Sigmoid colon (tissue), 6 donors: ENCODE measurements at regions not wholly inside any gene's neighbourhood (a gene's known extent, or its start where the extent isn't known, plus 50 kb on each side); places are given as distances from the start of the nearest gene placed in this dataset.

ENCODE experiments used
- DNase-seq: peaks from one replicate; pipeline ENCODE4 v3.0.0-alpha.2; 2019
- H3K27ac ChIP-seq, 4 donors: fragments of 200-600 bp; sonication (generic); one replicate each; pipeline ENCODE4 v1.5.1; 2016 to 2019; ENCODE audit warnings: mild to moderate bottlenecking in 1 of 4
- H3K27me3 ChIP-seq, 3 donors: fragments of 200-600 bp; sonication (generic); one replicate each; pipeline ENCODE4 v1.5.1; 2019; ENCODE audit warnings: mild to moderate bottlenecking in 1 of 3
- H3K36me3 ChIP-seq, 4 donors: fragments of 200-600 bp; sonication (generic); one replicate each; pipeline ENCODE4 v1.5.1; 2016 to 2019
- H3K4me1 ChIP-seq, 4 donors: fragments of 200-600 bp; sonication (generic); one replicate each; pipeline ENCODE4 v1.5.1; 2017 to 2019
- H3K4me3 ChIP-seq, 4 donors: fragments of 200-600 bp; sonication (generic); one replicate each; pipeline ENCODE4 v1.5.1; 2017 to 2019; ENCODE audit warnings: mild to moderate bottlenecking in 2 of 4, moderate library complexity in 1 of 4
- H3K9me3 ChIP-seq, 4 donors: fragments of 200-600 bp in 3 of 4; sonication (generic) in 3 of 4; one replicate each; pipeline versions ENCODE4 v1.5.1 to v1.6.1; 2013 to 2019
- EP300 ChIP-seq, 4 donors: sonication (generic); formaldehyde crosslinking; IDR thresholded peaks; one replicate each; pipeline ENCODE4 v1.6.1; 2017; ENCODE audit warnings: antibody characterized with exemption in 4 of 4
- POLR2A ChIP-seq, 2 donors: fragments of 450-650 bp; IDR thresholded peaks; one replicate each; pipeline ENCODE4 v1.6.1; 2016; ENCODE audit warnings: antibody characterized with exemption in 2 of 2, mild to moderate bottlenecking in 2 of 2, moderate library complexity in 2 of 2
- POLR2AphosphoS5 ChIP-seq, 4 donors: sonication (generic); formaldehyde crosslinking; IDR thresholded peaks; one replicate each; pipeline ENCODE4 v1.6.1; 2017; ENCODE audit warnings: antibody characterized with exemption in 4 of 4
- WGBS, 2 donors: extraction: QIAGEN DNeasy Blood & Tissue Kit; methylation state at CpG; one replicate each; pipeline ENCODE4 v1.1.7; 2013; 5-methylcytosine and 5-hydroxymethylcytosine counted together
- intact Hi-C: fragments of 100-400 bp; cut with DNase I; formaldehyde crosslinking; loops from one replicate; pipeline ENCODE4 v1.15.1; 2023
- TF ChIP-seq, protein P1 (sequence below), 4 experiments: fragments of 450-650 bp in 3 of 4; fragments of 200-600 bp in 1 of 4; IDR thresholded peaks; one replicate each; pipeline ENCODE4 v1.5.1; 2016 to 2019; ENCODE audit warnings: antibody characterized with exemption in 4 of 4, mild to moderate bottlenecking in 3 of 4, moderate library complexity in 2 of 4
- donor health status: healthy with polysubstance abuse.
- donor health status: healthy.

DNA sequence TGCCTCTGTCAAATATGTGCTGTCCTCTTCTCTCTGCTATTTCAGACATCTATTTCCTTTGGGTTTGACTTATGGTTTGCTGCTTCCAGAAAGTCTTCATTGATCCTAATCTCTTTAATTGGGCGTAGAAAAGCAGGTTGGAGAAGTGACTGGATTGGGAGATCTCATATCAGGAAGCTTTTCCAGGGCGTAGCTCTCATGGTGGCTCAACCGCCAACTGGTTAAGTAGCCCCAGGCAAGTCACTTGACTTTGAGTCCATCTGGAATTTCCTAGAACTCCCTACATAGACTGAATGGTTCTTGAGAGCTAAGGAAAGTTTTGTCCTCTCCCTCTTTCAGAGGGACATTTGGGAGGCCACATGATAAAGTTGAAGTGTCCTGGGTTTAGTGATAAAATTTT, 192.3 kb upstream of the GLRA1 start:
- no peak overlapping the region for H3K4me3 ChIP-seq
- H3K4me1 ChIP-seq: no peaks in the 10 kb centered on the region
- intact Hi-C loops: no loop called here
- TF ChIP-seq, protein P1, sequence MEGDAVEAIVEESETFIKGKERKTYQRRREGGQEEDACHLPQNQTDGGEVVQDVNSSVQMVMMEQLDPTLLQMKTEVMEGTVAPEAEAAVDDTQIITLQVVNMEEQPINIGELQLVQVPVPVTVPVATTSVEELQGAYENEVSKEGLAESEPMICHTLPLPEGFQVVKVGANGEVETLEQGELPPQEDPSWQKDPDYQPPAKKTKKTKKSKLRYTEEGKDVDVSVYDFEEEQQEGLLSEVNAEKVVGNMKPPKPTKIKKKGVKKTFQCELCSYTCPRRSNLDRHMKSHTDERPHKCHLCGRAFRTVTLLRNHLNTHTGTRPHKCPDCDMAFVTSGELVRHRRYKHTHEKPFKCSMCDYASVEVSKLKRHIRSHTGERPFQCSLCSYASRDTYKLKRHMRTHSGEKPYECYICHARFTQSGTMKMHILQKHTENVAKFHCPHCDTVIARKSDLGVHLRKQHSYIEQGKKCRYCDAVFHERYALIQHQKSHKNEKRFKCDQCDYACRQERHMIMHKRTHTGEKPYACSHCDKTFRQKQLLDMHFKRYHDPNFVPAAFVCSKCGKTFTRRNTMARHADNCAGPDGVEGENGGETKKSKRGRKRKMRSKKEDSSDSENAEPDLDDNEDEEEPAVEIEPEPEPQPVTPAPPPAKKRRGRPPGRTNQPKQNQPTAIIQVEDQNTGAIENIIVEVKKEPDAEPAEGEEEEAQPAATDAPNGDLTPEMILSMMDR (IDR thresholded peaks at IDR 0.05): no peak
- TF ChIP-seq EP300 (IDR thresholded peaks at IDR 0.05): no peak
- no peak for TF ChIP-seq POLR2AphosphoS5 (IDR thresholded peaks at IDR 0.05)
- TF ChIP-seq POLR2A (IDR thresholded peaks at IDR 0.05): no peak
- no peaks in the 10 kb centered on the region for H3K27me3 ChIP-seq
- no peaks in the 10 kb centered on the region for H3K36me3 ChIP-seq
- DNase-seq: no peak
- no peaks in the 10 kb centered on the region for H3K9me3 ChIP-seq
- 89 to 92% methylated on average over 3 of the region's 3 CpGs for WGBS, 2 donors
- H3K27ac ChIP-seq: no peak overlapping the region

DNA sequence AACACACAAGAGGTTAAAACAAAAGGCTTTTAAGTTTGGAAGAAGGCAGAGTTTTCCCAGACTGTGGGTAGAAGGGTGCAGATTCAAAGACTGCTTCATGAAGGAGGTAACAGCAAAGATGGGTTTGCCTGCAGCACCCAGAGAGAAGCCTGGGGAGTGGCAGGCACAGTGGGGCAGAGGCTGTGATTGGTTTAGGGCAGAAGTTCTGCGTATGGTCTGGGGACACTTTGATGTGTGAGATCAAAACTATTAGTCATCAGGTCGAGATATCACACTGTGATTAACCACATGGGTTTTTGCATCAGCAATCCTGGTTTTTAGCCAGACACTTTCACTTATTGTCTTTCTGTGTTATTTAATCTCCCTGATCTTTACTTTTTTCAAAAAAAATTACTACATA, 188.8 kb upstream of the GLRA1 start:
- Histone ChIP-seq H3K36me3 (no peaks in the 10 kb centered on the region), H3K4me3 (no peak overlapping the region), H3K27me3 (no peaks in the 10 kb centered on the region), H3K27ac (no peak overlapping the region), H3K4me1 (no peaks in the 10 kb centered on the region), H3K9me3 (no peaks in the 10 kb centered on the region)
- intact Hi-C loops: no loop called here
- DNase-seq: no peak
- TF ChIP-seq POLR2AphosphoS5 (IDR thresholded peaks at IDR 0.05): no peak
- no peak for TF ChIP-seq POLR2A (IDR thresholded peaks at IDR 0.05)
- TF ChIP-seq EP300 (IDR thresholded peaks at IDR 0.05): no peak
- TF ChIP-seq, protein P1 (IDR thresholded peaks at IDR 0.05): no peak
- 61 to 71% methylated on average over 2 of the region's 2 CpGs for WGBS, 2 donors

DNA sequence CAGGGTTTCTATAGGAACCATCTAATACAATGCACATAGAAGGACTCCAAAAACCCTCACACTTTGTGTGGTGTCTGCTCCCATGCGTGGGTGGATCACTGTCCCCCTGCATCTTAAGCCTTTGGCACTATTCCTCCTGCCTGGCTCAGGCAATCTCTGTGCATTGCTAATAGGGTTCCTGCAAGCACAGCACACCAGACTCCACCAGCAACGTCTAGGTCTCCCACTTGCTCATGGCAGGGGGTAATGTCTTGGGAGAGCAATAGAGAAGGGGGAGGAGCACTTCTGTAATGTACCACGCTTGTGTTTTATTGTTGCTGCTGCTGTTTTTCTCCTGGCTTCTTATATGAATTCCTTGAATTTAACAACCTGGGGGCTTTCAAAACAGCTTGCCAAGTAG, 182.6 kb upstream of the GLRA1 start:
- intact Hi-C loops: no loop called here
- H3K9me3 ChIP-seq: no peaks in the 10 kb centered on the region
- 32 to 45% methylated on average over 3 of the region's 3 CpGs for WGBS, 2 donors
- H3K36me3 ChIP-seq: no peaks in the 10 kb centered on the region
- TF ChIP-seq POLR2AphosphoS5 (IDR thresholded peaks at IDR 0.05) (no peak), EP300 (IDR thresholded peaks at IDR 0.05) (no peak), POLR2A (IDR thresholded peaks at IDR 0.05) (no peak)
- TF ChIP-seq, protein P1 (IDR thresholded peaks at IDR 0.05): no peak
- no peaks in the 10 kb centered on the region for H3K4me1 ChIP-seq
- H3K4me3 ChIP-seq: no peak overlapping the region
- no peak for DNase-seq
- H3K27me3 ChIP-seq: no peaks in the 10 kb centered on the region
- no peak overlapping the region for H3K27ac ChIP-seq

DNA sequence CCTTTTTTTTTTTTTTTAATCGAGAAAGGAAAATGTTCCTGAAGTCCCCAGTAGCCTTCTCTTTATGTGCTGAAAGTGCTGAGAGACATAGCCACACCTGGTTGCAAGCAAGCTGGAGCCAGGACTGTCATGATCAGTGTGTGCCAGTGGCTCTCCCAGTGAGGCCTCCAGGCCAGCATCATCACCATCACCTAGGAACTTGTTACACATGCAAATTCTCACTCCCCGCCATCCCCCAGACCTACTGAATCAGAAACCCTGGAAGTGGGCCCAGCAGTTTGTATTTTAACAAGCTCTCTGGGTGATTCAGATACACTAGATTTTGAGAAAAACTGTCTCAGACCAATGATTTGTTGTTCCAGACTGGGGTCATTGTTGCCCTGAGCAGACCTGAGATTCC, 181.9 kb upstream of the GLRA1 start:
- Histone ChIP-seq H3K27ac (no peak overlapping the region), H3K4me3 (no peak overlapping the region), H3K4me1 (no peaks in the 10 kb centered on the region), H3K9me3 (no peaks in the 10 kb centered on the region), H3K36me3 (no peaks in the 10 kb centered on the region), H3K27me3 (no peaks in the 10 kb centered on the region)
- 85 to 87% methylated on average over 2 of the region's 2 CpGs for WGBS, 2 donors
- no peak for TF ChIP-seq POLR2A (IDR thresholded peaks at IDR 0.05)
- TF ChIP-seq POLR2AphosphoS5 (IDR thresholded peaks at IDR 0.05): no peak
- TF ChIP-seq, protein P1 (IDR thresholded peaks at IDR 0.05): no peak
- TF ChIP-seq EP300 (IDR thresholded peaks at IDR 0.05): no peak
- intact Hi-C loops: no loop called here
- no peak for DNase-seq

DNA sequence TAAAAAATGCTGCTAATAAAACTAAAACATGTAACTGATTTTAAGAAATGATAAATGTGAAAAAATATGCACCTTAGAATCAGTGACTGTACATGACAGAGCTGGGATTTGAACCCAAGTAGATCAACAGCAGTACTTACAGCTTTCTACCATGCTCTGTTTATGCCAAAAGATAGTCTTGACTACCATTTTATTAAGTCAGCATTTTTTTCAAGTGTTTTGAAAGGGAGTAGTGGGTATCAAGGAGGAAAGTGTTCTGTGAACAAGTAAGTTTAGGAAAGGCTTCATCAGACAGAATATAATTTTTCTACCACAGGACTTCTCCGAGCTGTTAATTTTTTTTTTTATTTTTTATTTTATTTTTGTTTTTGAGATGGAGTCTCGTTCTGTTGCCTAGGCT, 180.4 kb upstream of the GLRA1 start:
- no peak for DNase-seq
- 89 to 94% methylated on average over 2 of the region's 2 CpGs for WGBS, 2 donors
- TF ChIP-seq, protein P1 (IDR thresholded peaks at IDR 0.05): no peak
- TF ChIP-seq POLR2A (IDR thresholded peaks at IDR 0.05): no peak
- TF ChIP-seq EP300 (IDR thresholded peaks at IDR 0.05): no peak
- no peak for TF ChIP-seq POLR2AphosphoS5 (IDR thresholded peaks at IDR 0.05)
- Histone ChIP-seq H3K4me1 (no peaks in the 10 kb centered on the region), H3K36me3 (no peaks in the 10 kb centered on the region), H3K9me3 (no peaks in the 10 kb centered on the region), H3K4me3 (no peak overlapping the region), H3K27ac (no peak overlapping the region), H3K27me3 (no peaks in the 10 kb centered on the region)
- intact Hi-C loops: no loop called here
